IMR-90 (cell line): ENCODE measurements at regions not wholly inside any gene's neighbourhood (a gene's known extent, or its start where the extent isn't known, plus 50 kb on each side); places are given as distances from the start of the nearest gene placed in this dataset.

Source experiments
- ATAC-seq: fragments of 200-7000 bp; cut with Tn5 transposase; 2 replicates; pipeline ENCODE4 v1.9.1; 2020; ENCODE audit warnings: low read depth, mild to moderate bottlenecking, moderate library complexity
- BruUV-seq: library from RNA; stranded (reverse); fragments of 400-500 nt; replicated peaks from 2 replicates; lab custom pipeline; 2021; lab: Mats Ljungman, UMichigan
- CTCF ChIA-PET: fragments of 300-600 bp; formaldehyde crosslinking; extraction: SDS; loops from one replicate; lab custom pipeline; 2021; ENCODE audit warnings: antibody characterized with exemption; lab: Yijun Ruan, JAX
- POLR2A ChIA-PET: fragments of 300-600 bp; sonication (Branson Sonifier 250); formaldehyde crosslinking; loops from one replicate; lab custom pipeline; 2022; ENCODE audit warnings: antibody characterized with exemption; ENCODE audit not compliant: unreplicated experiment; lab: Charles Lee
- DNase-seq: peaks from one replicate; pipeline ENCODE4 v3.0.0; 2013
- H2AFZ ChIP-seq: replicated peaks from 2 replicates; pipeline ENCODE3; 2013; ENCODE audit warnings: low read length, mild to moderate bottlenecking; ENCODE audit not compliant: poor library complexity
- H2AK5ac ChIP-seq: 2 replicates; pipeline ENCODE4 v1.6.1; 2013; ENCODE audit warnings: low read depth, low read length, inconsistent platforms
- H2AK9ac ChIP-seq: replicated peaks from 2 replicates; pipeline ENCODE3; 2013; ENCODE audit warnings: mild to moderate bottlenecking, low read depth, low read length, moderate library complexity; ENCODE audit not compliant: poor library complexity
- H2BK120ac ChIP-seq: 2 replicates; pipeline ENCODE4 v1.6.1; 2013; ENCODE audit warnings: low read depth, low read length, inconsistent platforms
- H2BK15ac ChIP-seq: 3 replicates; pipeline ENCODE4 v1.6.1; 2013; ENCODE audit warnings: low read depth, low read length, inconsistent platforms
- H2BK20ac ChIP-seq: 2 replicates; pipeline ENCODE4 v1.6.1; 2013; ENCODE audit warnings: low read depth, mild to moderate bottlenecking, inconsistent platforms, low read length, moderate library complexity
- H2BK5ac ChIP-seq: 2 replicates; pipeline ENCODE4 v1.6.1; 2013; ENCODE audit warnings: mild to moderate bottlenecking, low read depth, low read length, inconsistent platforms; ENCODE audit not compliant: poor library complexity, severe bottlenecking
- H3K14ac ChIP-seq: replicated peaks from 2 replicates; pipeline ENCODE4 v1.6.1; 2013; ENCODE audit warnings: low read depth, low read length, inconsistent platforms
- H3K18ac ChIP-seq: 2 replicates; pipeline ENCODE4 v1.6.1; 2013; ENCODE audit warnings: low read depth, low read length, control low read depth
- H3K23ac ChIP-seq: 2 replicates; pipeline ENCODE4 v1.6.1; 2013; ENCODE audit warnings: low read depth, low read length, inconsistent platforms
- H3K27ac ChIP-seq: 2 replicates; pipeline ENCODE4 v1.5.1; 2013; ENCODE audit warnings: mild to moderate bottlenecking, control low read depth, low read length; ENCODE audit not compliant: insufficient read depth
- H3K27me3 ChIP-seq: 2 replicates; pipeline ENCODE4 v1.6.1; 2013; ENCODE audit warnings: low read length; ENCODE audit not compliant: control insufficient read depth, insufficient read depth
- H3K36me3 ChIP-seq: 2 replicates; pipeline ENCODE4 v1.6.1; 2013; ENCODE audit warnings: low read length, mixed read lengths; ENCODE audit not compliant: control insufficient read depth, insufficient read depth
- H3K4ac ChIP-seq: 2 replicates; pipeline ENCODE4 v1.6.1; 2013; ENCODE audit warnings: low read depth, low read length, inconsistent platforms
- H3K4me1 ChIP-seq: 2 replicates; pipeline ENCODE4 v1.6.1; 2013; ENCODE audit warnings: low read length, mixed read lengths; ENCODE audit not compliant: control insufficient read depth, insufficient read depth
- H3K4me2 ChIP-seq: 2 replicates; pipeline ENCODE4 v1.6.1; 2013; ENCODE audit warnings: low read depth, mild to moderate bottlenecking, control low read depth, low read length, moderate library complexity
- H3K4me3 ChIP-seq: 2 replicates; pipeline ENCODE4 v1.5.1; 2013; ENCODE audit warnings: low read depth, mild to moderate bottlenecking, control low read depth, low read length, moderate library complexity; ENCODE audit not compliant: insufficient read depth
- H3K56ac ChIP-seq: 2 replicates; pipeline ENCODE4 v1.6.1; 2013; ENCODE audit warnings: low read length, inconsistent platforms; ENCODE audit not compliant: insufficient read depth; ENCODE audit errors: extremely low read depth
- H3K79me1 ChIP-seq, 2 experiments: 2 replicates each; pipeline ENCODE4 v1.6.1; 2013; ENCODE audit warnings: low read length in 2 of 2, inconsistent platforms in 1 of 2, low read depth in 1 of 2
- H3K9ac ChIP-seq: 2 replicates; pipeline ENCODE4 v1.6.1; 2013; ENCODE audit warnings: low read depth, low read length, control low read depth
- H3K9me1 ChIP-seq: 2 replicates; pipeline ENCODE4 v1.6.1; 2013; ENCODE audit warnings: low read length, inconsistent platforms; ENCODE audit not compliant: insufficient read depth
- H3K9me3 ChIP-seq: 2 replicates; pipeline ENCODE4 v1.6.1; 2013; ENCODE audit warnings: low read length; ENCODE audit not compliant: control insufficient read depth, insufficient read depth
- H4K20me1 ChIP-seq: 2 replicates; pipeline ENCODE4 v1.6.1; 2013; ENCODE audit warnings: low read length, inconsistent platforms; ENCODE audit not compliant: insufficient read depth
- H4K5ac ChIP-seq: 2 replicates; pipeline ENCODE4 v1.6.1; 2013; ENCODE audit warnings: mild to moderate bottlenecking, low read depth, low read length, control low read depth
- H4K8ac ChIP-seq, 2 experiments: 2 replicates each; pipeline ENCODE4 v1.6.1; 2013; ENCODE audit warnings: low read depth in 2 of 2, low read length in 2 of 2, control low read depth in 1 of 2, inconsistent platforms in 1 of 2
- H4K91ac ChIP-seq: 2 replicates; pipeline ENCODE4 v1.6.1; 2013; ENCODE audit warnings: low read depth, low read length, inconsistent platforms; ENCODE audit not compliant: insufficient read depth
- CEBPB ChIP-seq: IDR thresholded peaks from 2 replicates; pipeline ENCODE4 v1.6.1; 2012; ENCODE audit warnings: low read depth, low read length, improper control_type of control experiment
- CHD1 ChIP-seq: IDR thresholded peaks from 2 replicates; pipeline ENCODE4 v1.6.1; 2012; ENCODE audit warnings: low read depth, low read length, improper control_type of control experiment
- CTCF ChIP-seq: conservative IDR thresholded peaks from 2 replicates; pipeline ENCODE4 v1.5.1; 2012; ENCODE audit warnings: mild to moderate bottlenecking, low read depth, low read length, improper control_type of control experiment
- ELK1 ChIP-seq: fragments of 150-350 bp; IDR thresholded peaks from 2 replicates; pipeline ENCODE4 v1.6.1; 2016; ENCODE audit warnings: low read depth, mild to moderate bottlenecking, low read length, moderate library complexity, borderline replicate concordance
- FOS ChIP-seq: fragments of 150-350 bp; IDR thresholded peaks from 2 replicates; pipeline ENCODE4 v1.6.1; 2016; ENCODE audit warnings: low read depth, low read length
- MAFK ChIP-seq: IDR thresholded peaks from 2 replicates; pipeline ENCODE4 v1.6.1; 2012; ENCODE audit warnings: low read depth, low read length, improper control_type of control experiment
- MAZ ChIP-seq: IDR thresholded peaks from 2 replicates; pipeline ENCODE4 v1.6.1; 2012; ENCODE audit warnings: low read depth, mild to moderate bottlenecking, low read length, improper control_type of control experiment, moderate library complexity, borderline replicate concordance
- MXI1 ChIP-seq: IDR thresholded peaks from 2 replicates; pipeline ENCODE4 v1.6.1; 2012; ENCODE audit warnings: low read depth, mild to moderate bottlenecking, low read length, moderate library complexity, borderline replicate concordance
- NFE2L2 ChIP-seq: fragments of 150-350 bp; IDR thresholded peaks from 2 replicates; pipeline ENCODE4 v1.6.1; 2016; ENCODE audit warnings: low read depth, mild to moderate bottlenecking, low read length
- POLR2A ChIP-seq: IDR thresholded peaks from 2 replicates; pipeline ENCODE4 v1.6.1; 2012; ENCODE audit warnings: mild to moderate bottlenecking, low read depth, low read length
- RAD21 ChIP-seq: IDR thresholded peaks from 2 replicates; pipeline ENCODE4 v1.6.1; 2012; ENCODE audit warnings: low read length, improper control_type of control experiment
- RCOR1 ChIP-seq: IDR thresholded peaks from 2 replicates; pipeline ENCODE4 v1.6.1; 2012; ENCODE audit warnings: mild to moderate bottlenecking, low read length, improper control_type of control experiment; ENCODE audit not compliant: insufficient replicate concordance
- RFX5 ChIP-seq: IDR thresholded peaks from 2 replicates; pipeline ENCODE4 v1.8.0; 2012; ENCODE audit warnings: low read depth, mild to moderate bottlenecking, low read length, moderate library complexity
- SMC3 ChIP-seq: fragments of 150-350 bp; IDR thresholded peaks from 2 replicates; pipeline ENCODE4 v1.6.1; 2016; ENCODE audit warnings: low read depth, mild to moderate bottlenecking, antibody characterized with exemption, low read length, moderate library complexity
- USF2 ChIP-seq: fragments of 150-350 bp; IDR thresholded peaks from 2 replicates; pipeline ENCODE4 v1.6.1; 2017; ENCODE audit warnings: mild to moderate bottlenecking, antibody characterized with exemption, low read length, low read depth
- dilution Hi-C: fragments of 300-500 bp; cut with HindIII; formaldehyde crosslinking; loops from one replicate; pipeline ENCODE4 v1.14.3; 2018; ENCODE audit warnings: low sequenced_read_pairs; ENCODE audit not compliant: unreplicated experiment
- in situ Hi-C: fragments of 300-500 bp; cut with MboI; formaldehyde crosslinking; loops from 3 replicates; pipeline ENCODE4 v1.14.3; 2019; ENCODE audit warnings: low sequenced_read_pairs, inconsistent platforms, mixed read lengths
- intact Hi-C: fragments of 100-400 bp; cut with micrococcal nuclease; formaldehyde crosslinking; loops from 2 replicates; pipeline ENCODE4 v1.10.0; 2022

- Histone ChIP-seq H3K4ac (peak overlapping the region; percentile 61), H3K56ac (peak overlapping the region; percentile 60; the same call in 1 of the 2 replicates), H2AK5ac (peak overlapping the region; percentile 25; the same call in 1 of the 2 replicates), H2BK5ac (peak overlapping the region; percentile 72), H3K9me1 (peaks cover 5% of the 10 kb centered on the region; the same call in 1 of the 2 replicates), H3K4me2 (no peak overlapping the region), H3K23ac (peak overlapping the region; percentile 22; the same call in 1 of the 2 replicates), H2BK15ac (peak overlapping the region; percentile 81; the same call in 2 of the 3 replicates), H2AK9ac (no peak overlapping the region), H3K9ac (no peak overlapping the region), H3K4me1 (peaks cover 13% of the 10 kb centered on the region), H4K20me1 (no peaks in the 10 kb centered on the region), H4K8ac (peak overlapping the region; percentile 44 to 61; a peak in 2 of 4 replicates), H2BK120ac (peak overlapping the region; percentile 83), H2AFZ (no peak overlapping the region), H3K14ac (peak overlapping the region; percentile 53; the same call in 1 of the 2 replicates), H3K18ac (peak overlapping the region; percentile 74), H3K27ac (peak overlapping the region; percentile 16; the same call in 1 of the 2 replicates), H3K4me3 (no peak overlapping the region), H3K36me3 (no peaks in the 10 kb centered on the region), H3K9me3 (no peaks in the 10 kb centered on the region), H4K5ac (peak overlapping the region; percentile 35; the same call in 1 of the 2 replicates), H4K91ac (peak overlapping the region; percentile 71), H2BK20ac (peak overlapping the region; percentile 89), H3K27me3 (no peaks in the 10 kb centered on the region), H3K79me1 (peaks cover 10 to 18% of the 10 kb centered on the region in 2 experiments)
- no peak for ATAC-seq
- DNase-seq, result peak; percentile 18
- in situ Hi-C loops, result loop anchor here (10.0 to 25.0 kb wide), 2 partner anchors 631 to 1012 kb away; no protein-coding TSS in a partner anchor
- POLR2A ChIA-PET, result interaction anchor here (0.8 to 1.5 kb wide), 3 partner anchors 122 to 141 kb away, joined by 3 to 5 read pairs (median 4); no protein-coding TSS in a partner anchor
- dilution Hi-C loops, result no loop called here
- CTCF ChIA-PET, result interaction anchor here (1.4 kb wide), 1 partner anchor 38 kb away, joined by 4 read pairs; no protein-coding TSS in a partner anchor
- intact Hi-C loops, result no loop called here
- no TSS peak for BruUV-seq
- TF ChIP-seq CHD1 (no peak), CTCF (no peak), ELK1 (no peak), POLR2A (no peak), SMC3 (no peak), FOS (no peak), MAFK (no peak), NFE2L2 (no peak), USF2 (no peak), MAZ (no peak), RAD21 (no peak), CEBPB (no peak), MXI1 (no peak), RFX5 (no peak), RCOR1 (no peak)
These were observed 119.1 kb upstream of the RND3 start for GRCh38 chr2:150606380-150607060.
